Endothelial cell (in vitro differentiated cells): ENCODE measurements at regions not wholly inside any gene's neighbourhood (a gene's known extent, or its start where the extent isn't known, plus 50 kb on each side); places are given as distances from the start of the nearest gene placed in this dataset.

Experiments
- DNase-seq: peaks from one replicate; pipeline ENCODE4 v3.0.0; 2021; ENCODE audit warnings: low spot score
- H3K27ac Mint-ChIP-seq: one replicate; pipeline ENCODE4 v1.8.0; 2021; ENCODE audit warnings: mixed read lengths, inconsistent platforms; ENCODE audit not compliant: unreplicated experiment
- H3K27me3 Mint-ChIP-seq: one replicate; pipeline ENCODE4 v1.8.0; 2021; ENCODE audit warnings: mild to moderate bottlenecking, moderate library complexity, mixed read lengths, inconsistent platforms; ENCODE audit not compliant: unreplicated experiment
- H3K36me3 Mint-ChIP-seq: one replicate; pipeline ENCODE4 v1.8.0; 2021; ENCODE audit warnings: mild to moderate bottlenecking, low read depth, mixed read lengths, inconsistent platforms; ENCODE audit not compliant: unreplicated experiment
- H3K4me1 Mint-ChIP-seq: one replicate; pipeline ENCODE4 v1.8.0; 2021; ENCODE audit warnings: mild to moderate bottlenecking, mixed read lengths, inconsistent platforms; ENCODE audit not compliant: unreplicated experiment
- H3K4me3 Mint-ChIP-seq: one replicate; pipeline ENCODE4 v1.8.0; 2021; ENCODE audit warnings: mild to moderate bottlenecking, mixed read lengths, inconsistent platforms; ENCODE audit not compliant: unreplicated experiment
- H3K9me3 Mint-ChIP-seq: one replicate; pipeline ENCODE4 v1.8.0; 2021; ENCODE audit warnings: mixed read lengths, inconsistent platforms; ENCODE audit not compliant: unreplicated experiment
- TF ChIP-seq, protein P1 (sequence below): fragments of 200-600 bp; sonication (generic); IDR thresholded peaks from one replicate; pipeline ENCODE4 v1.5.0; 2021; ENCODE audit warnings: antibody characterized with exemption; ENCODE audit not compliant: unreplicated experiment

DNA sequence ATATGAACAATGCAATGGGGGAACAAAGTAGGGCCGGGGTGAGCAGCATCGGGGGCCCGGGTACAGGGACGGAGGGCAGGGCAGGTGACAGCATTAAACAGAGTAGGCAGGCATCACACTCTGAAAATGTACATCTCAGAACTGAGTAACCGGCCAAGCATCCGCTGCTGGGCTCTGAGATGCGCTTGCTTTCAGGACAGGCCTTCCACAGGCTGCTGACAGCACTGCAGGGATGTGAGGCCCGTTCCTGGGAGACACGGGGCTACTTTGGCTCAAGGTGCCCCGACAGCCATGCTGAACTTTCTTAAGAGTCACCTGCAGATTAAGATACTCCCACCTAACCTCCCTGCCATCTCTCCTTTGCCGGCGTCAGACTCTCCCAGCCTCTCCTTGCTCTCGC lies 64.3 kb upstream of the FGFR2 start:
- TF ChIP-seq, protein P1, sequence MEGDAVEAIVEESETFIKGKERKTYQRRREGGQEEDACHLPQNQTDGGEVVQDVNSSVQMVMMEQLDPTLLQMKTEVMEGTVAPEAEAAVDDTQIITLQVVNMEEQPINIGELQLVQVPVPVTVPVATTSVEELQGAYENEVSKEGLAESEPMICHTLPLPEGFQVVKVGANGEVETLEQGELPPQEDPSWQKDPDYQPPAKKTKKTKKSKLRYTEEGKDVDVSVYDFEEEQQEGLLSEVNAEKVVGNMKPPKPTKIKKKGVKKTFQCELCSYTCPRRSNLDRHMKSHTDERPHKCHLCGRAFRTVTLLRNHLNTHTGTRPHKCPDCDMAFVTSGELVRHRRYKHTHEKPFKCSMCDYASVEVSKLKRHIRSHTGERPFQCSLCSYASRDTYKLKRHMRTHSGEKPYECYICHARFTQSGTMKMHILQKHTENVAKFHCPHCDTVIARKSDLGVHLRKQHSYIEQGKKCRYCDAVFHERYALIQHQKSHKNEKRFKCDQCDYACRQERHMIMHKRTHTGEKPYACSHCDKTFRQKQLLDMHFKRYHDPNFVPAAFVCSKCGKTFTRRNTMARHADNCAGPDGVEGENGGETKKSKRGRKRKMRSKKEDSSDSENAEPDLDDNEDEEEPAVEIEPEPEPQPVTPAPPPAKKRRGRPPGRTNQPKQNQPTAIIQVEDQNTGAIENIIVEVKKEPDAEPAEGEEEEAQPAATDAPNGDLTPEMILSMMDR: no peak
- Mint-ChIP-seq H3K36me3 (peaks cover 5% of the 10 kb centered on the region), H3K4me3 (no peak overlapping the region), H3K9me3 (no peaks in the 10 kb centered on the region), H3K27ac (no peak overlapping the region), H3K27me3 (peaks cover 4% of the 10 kb centered on the region), H3K4me1 (peaks cover 5% of the 10 kb centered on the region)
- DNase-seq: no peak

GRCh38 chr10:121661451-121661851 lies 63.2 kb upstream of the FGFR2 start:
- H3K4me3 Mint-ChIP-seq: no peak overlapping the region
- TF ChIP-seq, protein P1: no peak
- DNase-seq: no peak

GRCh38 chr10:121659236-121659635 lies 61.0 kb upstream of the FGFR2 start:
- DNase-seq: no peak
- H3K27me3 Mint-ChIP-seq: peaks cover 2% of the 10 kb centered on the region
- TF ChIP-seq, protein P1: no peak
- H3K9me3 Mint-ChIP-seq: no peaks in the 10 kb centered on the region
- H3K27ac Mint-ChIP-seq: no peak overlapping the region
- peaks cover 5% of the 10 kb centered on the region for H3K4me1 Mint-ChIP-seq
- H3K36me3 Mint-ChIP-seq: no peaks in the 10 kb centered on the region
- no peak overlapping the region for H3K4me3 Mint-ChIP-seq

More at GRCh38 chr10:121661451-121661851, 63.2 kb upstream of the FGFR2 start:
- Mint-ChIP-seq H3K4me1 (peaks cover 5% of the 10 kb centered on the region), H3K27ac (no peak overlapping the region), H3K9me3 (no peaks in the 10 kb centered on the region), H3K36me3 (peaks cover 5% of the 10 kb centered on the region), H3K27me3 (peaks cover 4% of the 10 kb centered on the region)

- DNase-seq: no peak
- TF ChIP-seq, protein P1: no peak
- H3K4me1 Mint-ChIP-seq: peaks cover 5% of the 10 kb centered on the region
- no peak overlapping the region for H3K4me3 Mint-ChIP-seq
- no peak overlapping the region for H3K27ac Mint-ChIP-seq
- H3K27me3 Mint-ChIP-seq: peaks cover 2% of the 10 kb centered on the region
- no peaks in the 10 kb centered on the region for H3K36me3 Mint-ChIP-seq
- H3K9me3 Mint-ChIP-seq: no peaks in the 10 kb centered on the region
Measured at GRCh38 chr10:121658611-121659010, 60.4 kb upstream of the FGFR2 start.

- Mint-ChIP-seq H3K4me1 (peaks cover 5% of the 10 kb centered on the region), H3K27ac (no peak overlapping the region), H3K4me3 (no peak overlapping the region), H3K27me3 (peaks cover 4% of the 10 kb centered on the region), H3K36me3 (no peaks in the 10 kb centered on the region), H3K9me3 (no peaks in the 10 kb centered on the region)
- no peak for DNase-seq
- TF ChIP-seq, protein P1: no peak
Measured at GRCh38 chr10:121658111-121658510, 59.9 kb upstream of the FGFR2 start.
